ENCODE measurements at regions not wholly inside any gene's neighbourhood (a gene's known extent, or its start where the extent isn't known, plus 50 kb on each side); places are given as distances from the start of the nearest gene placed in this dataset.

GRCh38 chr11:119529936-119530335 is 107.0 kb upstream of the THY1 start:
- no peak for TF ChIP-seq CTCF (IDR thresholded peaks at IDR 0.05; ENCODE audit: insufficient read depth, low read depth, low read length)
- no peak for TF ChIP-seq EZH2 (IDR thresholded peaks at IDR 0.05; ENCODE audit: insufficient read depth, low read length)
